Activated CD4-positive, alpha-beta T cell treated with anti-CD3 and anti-CD28 coated beads, Interleukin-2, Interleukin-6, amounts not matched to agents 100 ng/mL and 50 ng/mL, durations not matched to agents 16 hours and 8 hours (primary cell): ENCODE measurements at regions not wholly inside any gene's neighbourhood (a gene's known extent, or its start where the extent isn't known, plus 50 kb on each side); places are given as distances from the start of the nearest gene placed in this dataset.
"Not testable (repeated sequence)": the region's sequence is repeated elsewhere in the genome, so short reads cannot be mapped to it uniquely, and the experiment has no call there.

Source experiments
- DNase-seq: peaks from one replicate; pipeline ENCODE4 v3.0.0-alpha.2; 2020

DNA sequence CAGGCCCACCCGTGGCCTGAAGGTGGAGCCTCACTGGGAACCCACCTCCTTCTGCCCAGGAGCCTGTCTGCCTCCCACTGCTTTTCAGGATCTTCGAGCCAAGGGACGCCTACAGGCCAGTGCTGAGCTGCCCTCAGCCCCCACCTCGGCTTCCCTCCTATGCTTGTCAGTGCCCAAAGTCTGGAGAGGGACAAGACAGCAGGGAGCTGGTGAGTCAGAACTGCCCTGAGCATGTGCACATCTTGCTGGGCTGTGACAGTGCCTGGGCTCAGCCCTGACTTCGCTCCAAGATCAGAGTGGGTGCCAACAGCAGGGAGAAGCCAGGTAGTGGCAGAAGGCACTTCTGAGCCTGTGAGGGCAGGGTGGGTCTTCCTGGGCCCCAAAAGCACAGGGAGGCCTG lies 286.8 kb downstream of the AEBP2 start:
- no peak for DNase-seq

DNA sequence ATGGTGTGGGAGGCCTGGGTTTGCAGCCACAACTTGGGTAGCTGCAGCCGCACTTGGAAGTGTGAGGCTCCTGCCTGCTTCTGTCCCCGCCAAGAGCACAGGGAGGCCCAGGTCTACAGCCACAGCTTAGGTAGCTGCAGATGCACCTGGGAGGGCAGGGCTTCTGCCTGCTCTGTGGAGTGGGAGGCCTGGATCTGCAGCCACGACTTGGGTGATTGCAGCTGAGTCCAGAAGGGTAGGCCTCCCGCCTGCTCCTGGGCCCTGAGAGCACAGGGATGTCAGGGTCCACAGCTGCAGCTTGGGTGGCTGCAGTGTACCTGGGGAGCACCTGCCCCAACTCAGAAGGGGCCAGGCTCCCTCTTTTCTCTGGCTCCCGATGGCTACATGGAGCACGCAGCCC lies 287.3 kb downstream of the AEBP2 start:
- no peak for DNase-seq

DNA sequence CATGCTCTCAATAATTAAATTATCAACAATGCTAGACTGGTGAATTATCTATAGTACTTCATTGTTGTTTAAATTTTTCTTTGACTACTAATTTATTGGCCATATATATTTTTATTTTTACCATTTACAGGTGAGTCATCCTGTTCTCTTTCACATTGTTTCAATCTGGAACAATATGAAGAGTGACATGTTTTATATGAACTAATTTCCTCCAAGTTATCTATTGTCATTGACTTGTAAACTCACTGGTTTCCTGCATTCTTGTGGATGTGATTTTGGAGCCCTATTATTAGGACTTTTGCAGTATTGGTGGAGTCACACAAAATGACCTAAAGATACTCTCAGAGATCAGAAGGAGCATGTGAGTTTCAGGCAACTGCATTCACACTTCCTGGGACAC lies 297.7 kb downstream of the AEBP2 start:
- DNase-seq: no peak

GRCh38 chr12:19739195-19739776 lies 300.0 kb downstream of the AEBP2 start:
- peak; percentile 58 for DNase-seq

DNA sequence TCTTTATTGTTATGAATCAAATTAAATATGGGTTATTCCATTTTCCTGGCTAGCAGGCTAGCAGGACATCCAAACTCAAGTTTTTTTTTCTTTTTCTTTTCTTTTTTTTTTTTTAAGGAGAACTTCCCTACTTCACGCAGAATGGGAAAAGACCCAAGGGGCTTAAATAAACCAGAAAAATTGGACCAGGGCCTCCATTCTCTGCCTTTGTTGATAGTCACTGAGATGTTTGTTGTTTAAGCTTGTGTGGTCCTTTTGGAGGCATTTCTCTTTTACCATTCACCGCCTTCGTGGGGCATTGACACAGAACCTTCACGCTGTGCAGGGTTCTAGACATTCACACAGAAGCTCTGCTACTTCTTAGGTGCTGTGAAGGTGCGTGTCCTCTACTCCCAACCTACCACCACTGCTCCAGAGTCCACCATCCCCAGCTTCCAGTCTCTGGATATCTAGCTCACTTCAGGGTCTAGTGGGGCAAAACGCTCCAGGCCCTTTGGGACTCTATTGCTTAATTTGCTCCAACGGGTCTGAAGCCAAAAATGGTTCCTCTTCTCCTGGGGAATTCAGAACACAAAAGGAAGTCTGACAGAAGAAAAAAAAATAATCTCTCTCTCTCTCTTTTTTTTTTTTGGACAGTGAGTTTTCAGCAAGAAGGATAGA lies 301.3 kb downstream of the AEBP2 start:
- DNase-seq: no peak

GRCh38 chr12:19741132-19741489 lies 301.8 kb downstream of the AEBP2 start:
- no peak for DNase-seq

GRCh38 chr12:19744705-19745218 lies 305.5 kb downstream of the AEBP2 start:
- no peak for DNase-seq

DNA sequence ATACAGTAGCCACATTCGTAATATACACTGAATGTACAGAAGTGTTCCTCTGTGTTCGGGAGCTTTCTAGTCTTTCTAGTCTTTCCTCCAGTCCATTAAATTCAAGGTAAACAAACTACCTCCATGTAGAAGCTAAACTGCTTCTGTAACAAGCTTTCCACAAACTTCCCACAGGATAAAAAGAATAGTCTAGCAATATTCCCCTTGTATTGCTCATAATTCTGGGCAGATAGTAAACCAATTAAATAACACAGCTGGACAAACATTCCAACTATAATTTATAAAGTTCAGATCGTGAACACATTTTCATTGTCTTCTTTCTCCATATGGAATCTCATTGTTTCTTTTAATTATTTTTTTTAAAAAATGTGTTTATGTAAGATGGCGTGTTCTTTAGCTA lies 307.2 kb downstream of the AEBP2 start:
- DNase-seq: no peak

DNA sequence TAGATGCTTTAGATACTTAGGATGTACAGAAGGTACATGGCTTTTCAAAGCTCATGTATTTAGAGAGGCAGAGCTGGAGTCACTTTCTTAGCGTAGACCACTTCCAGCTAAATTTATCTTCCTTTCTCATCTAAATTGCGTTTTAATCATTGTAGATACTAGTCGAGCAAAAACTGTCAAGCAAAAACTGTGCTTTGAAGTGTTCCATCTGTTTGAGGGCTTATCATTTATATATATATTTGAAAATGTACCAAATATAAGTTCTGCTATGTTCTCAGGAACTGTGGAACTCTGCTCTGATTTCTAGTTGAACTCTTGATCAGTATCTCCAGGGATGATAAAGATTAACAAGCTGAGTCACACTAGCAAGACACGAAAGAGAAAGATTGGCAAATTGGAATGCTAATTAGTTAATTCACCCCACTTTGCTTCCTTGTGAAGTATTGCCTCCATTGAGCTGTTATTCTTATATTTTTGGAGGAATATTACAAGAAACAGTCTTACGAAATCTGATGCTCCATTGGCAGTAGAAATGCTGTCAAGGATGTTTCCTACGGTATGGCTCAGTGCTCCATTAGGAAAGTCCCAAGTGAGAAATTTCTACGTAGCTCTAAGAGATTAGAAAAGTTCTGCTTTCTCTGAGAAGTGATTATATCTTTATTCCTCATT lies 310.7 kb downstream of the AEBP2 start:
- DNase-seq: no peak

DNA sequence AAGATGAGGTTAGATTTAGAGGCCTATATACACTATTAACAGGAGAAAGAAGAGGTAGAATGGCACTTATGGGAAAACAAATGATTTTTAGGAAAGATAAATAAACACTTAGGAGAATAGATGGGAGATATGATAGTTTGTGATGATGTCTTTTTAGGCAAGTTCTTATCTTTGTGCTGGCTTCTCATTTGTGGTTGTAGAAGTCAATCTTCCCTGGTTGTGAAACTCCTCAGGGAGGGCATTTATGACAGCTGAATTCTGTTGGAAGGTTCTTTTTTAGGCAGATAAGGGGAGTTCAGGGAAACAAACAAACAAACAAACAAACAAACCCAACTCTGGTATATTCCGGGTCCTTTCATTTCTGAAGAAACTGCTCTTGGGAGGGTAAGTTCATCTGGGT lies 311.8 kb downstream of the AEBP2 start:
- no peak for DNase-seq

DNA sequence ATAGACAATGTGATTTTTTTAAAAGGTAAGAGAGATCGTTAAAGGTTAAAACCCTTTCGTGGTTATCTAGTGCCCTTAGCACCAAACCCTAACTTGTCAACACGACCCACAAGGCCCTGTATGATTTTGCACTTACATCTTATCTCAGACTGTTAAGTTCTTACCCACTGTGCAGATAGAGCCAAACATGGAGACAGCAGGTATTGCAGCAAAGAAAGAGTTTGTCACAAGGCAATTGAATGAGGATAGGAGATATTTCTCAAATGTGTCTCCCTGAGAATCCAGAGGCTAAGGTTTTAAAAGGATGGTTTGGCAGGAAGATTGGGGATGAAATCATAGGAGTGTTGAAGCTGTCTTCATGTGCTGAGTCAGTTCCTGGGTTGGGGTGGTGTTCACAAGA lies 313.4 kb downstream of the AEBP2 start:
- no peak for DNase-seq

- no peak for DNase-seq
Measured at GRCh38 chr12:19755136-19755535, 315.8 kb downstream of the AEBP2 start.

DNA sequence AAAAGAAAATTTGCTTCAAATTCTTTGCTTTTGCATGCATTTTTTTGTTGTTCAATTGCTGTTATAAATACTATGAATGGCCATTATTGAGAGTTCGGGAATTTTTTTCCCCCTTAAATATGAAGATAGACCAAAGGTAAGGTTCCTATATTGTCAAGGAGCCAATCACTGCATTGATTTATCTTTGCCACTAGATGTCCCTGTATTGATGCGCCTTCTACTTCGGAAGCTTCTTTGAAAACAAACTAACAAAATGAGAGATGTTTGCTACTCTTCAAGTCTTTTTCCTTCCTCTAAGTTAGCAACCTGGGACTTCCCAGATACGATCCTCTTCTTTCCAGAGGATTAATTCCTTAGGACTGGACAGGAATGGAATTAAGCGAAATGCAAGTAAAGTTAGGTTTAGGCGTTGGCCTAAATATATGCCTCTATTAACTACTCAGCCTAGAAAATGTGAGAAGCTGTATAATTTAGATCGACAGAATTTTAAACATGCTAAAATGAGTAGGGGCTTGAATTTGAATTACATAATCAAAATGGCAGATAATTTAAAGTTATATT lies 318.1 kb downstream of the AEBP2 start:
- DNase-seq: peak; percentile 30

- no peak for DNase-seq
Measured at GRCh38 chr12:19759227-19759626, 319.9 kb downstream of the AEBP2 start.

- DNase-seq: no peak
Measured at GRCh38 chr12:19760611-19761010, 321.3 kb downstream of the AEBP2 start.

DNA sequence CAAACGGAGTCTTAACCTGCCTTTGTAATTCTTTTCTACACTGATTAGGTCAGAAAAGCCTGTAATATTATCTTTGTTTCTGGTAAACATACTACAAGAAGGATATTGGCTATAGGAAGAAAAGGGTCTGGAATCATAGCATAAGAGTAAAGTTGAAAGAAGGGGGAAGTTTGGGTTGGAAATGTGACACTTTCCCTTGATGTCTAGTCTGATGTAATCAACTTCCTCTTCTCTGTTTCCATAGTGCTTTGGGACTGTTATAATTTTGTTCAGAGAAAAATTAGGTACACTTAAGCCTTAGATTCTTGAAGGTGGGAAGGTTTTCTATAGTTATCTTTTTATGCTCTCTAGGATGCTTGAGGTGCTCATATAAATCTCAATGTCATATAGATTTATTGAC lies 322.2 kb downstream of the AEBP2 start:
- DNase-seq: no peak

DNA sequence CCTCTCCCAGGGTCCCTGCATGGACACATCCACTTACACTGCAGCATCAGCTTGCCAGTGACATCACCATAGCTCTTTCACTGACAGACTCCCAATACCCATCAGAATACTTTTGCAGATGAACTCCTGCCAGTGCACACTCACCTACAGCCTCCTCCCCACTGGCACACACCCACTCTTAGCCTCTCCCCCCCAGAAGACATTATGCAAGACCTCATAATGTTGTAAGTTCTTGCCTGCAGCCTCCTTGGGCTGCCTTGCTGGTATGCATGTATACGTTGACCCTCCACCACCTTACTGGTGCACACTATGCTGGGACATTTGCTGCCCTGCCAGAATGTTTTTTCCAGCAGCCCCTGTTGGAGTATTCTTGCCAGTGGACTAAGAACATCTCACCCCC lies 324.2 kb downstream of the AEBP2 start:
- no peak for DNase-seq

DNA sequence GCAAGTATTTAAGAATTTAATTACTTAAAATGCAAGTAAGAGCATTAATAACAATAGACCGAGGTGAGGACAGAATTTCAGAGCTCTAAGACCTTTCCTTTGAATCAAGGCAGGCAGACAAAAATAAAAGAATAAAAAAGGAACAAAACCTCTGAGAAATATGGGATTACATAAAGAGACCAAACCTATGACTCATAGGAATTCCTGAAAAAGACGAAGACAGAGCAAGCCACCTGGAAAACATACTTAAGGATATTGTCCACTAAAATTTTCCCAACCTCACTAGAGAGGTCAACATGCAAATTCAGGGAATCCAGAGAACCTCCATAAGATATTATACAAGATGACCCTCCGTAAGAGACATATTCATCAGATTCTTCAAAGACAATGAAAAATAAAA lies 325.1 kb downstream of the AEBP2 start:
- no peak for DNase-seq

GRCh38 chr12:19771858-19772257 lies 332.6 kb downstream of the AEBP2 start:
- DNase-seq: no peak

DNA sequence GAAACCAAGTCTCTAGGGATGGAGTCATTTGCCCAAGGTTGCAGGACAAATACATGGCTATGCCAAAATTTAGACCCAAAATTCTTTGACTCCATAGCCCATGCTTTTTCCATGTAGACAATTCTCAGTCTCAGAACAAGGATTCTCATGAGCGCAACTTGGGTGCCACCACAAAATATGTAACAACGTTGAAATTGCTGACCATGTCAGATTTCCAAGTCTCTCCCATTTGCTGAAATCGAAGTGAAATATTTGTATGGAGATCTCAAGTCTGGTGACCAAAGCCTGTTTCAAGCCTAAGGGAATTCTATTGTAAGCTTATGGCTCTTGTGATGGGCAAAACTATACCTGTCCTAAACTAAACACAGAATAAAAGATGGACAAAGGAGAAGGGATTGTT lies 333.5 kb downstream of the AEBP2 start:
- no peak for DNase-seq

GRCh38 chr12:19775241-19775640 lies 335.9 kb downstream of the AEBP2 start:
- DNase-seq: no peak

GRCh38 chr12:19775976-19776375 lies 336.7 kb downstream of the AEBP2 start:
- DNase-seq: not testable (repeated sequence)

DNA sequence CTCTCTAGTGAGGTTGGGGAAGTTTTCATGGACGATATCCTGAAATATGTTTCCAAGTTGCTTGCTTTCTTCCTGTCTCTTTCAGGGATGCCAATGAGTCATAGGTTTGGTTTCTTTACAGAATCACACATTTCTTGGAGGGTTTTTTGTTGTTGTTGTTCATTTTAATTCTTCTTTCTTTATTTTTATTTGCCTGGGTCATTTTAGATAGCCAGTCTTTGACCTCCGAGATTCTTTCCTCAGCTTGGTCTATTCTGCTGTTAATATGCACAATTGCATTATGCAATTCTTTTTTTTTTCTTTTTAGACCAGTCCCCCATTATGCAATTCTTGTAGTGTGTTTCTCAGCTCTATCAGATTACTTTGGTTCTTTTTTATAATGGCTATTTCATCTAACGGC lies 338.9 kb downstream of the AEBP2 start:
- no peak for DNase-seq

DNA sequence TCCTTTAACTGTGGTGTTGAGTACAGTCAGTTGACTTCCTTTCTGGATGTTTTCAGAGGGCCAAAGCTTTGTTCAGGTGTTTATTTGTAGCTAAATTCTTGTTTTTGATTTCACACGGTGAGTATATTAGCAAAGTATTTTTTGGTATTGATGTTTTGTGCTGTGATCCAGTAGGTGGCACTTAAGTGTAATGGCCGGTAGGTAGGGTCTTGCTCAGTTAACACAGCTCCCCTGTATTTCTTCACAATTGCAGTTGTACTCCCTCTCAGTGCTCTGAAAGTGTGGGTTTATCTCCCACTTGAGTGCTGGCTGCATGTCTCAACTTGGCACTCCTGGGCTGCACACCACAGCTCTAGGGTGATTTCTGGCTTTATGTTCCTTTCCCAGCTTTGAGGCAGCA lies 339.5 kb downstream of the AEBP2 start:
- no peak for DNase-seq
